ENCODE measurements at regions not wholly inside any gene's neighbourhood (a gene's known extent, or its start where the extent isn't known, plus 50 kb on each side); places are given as distances from the start of the nearest gene placed in this dataset.
"Not testable (repeated sequence)": the region's sequence is repeated elsewhere in the genome, so short reads cannot be mapped to it uniquely, and the experiment has no call there.

GRCh38 chr20:57812632-57813031, 102.8 kb upstream of the PMEPA1 start:
- not testable (repeated sequence) for TF ChIP-seq CTCF (IDR thresholded peaks at IDR 0.05; ENCODE audit: control extremely low read depth in 1 of 3, insufficient read depth in 1 of 3, low read depth in 1 of 3, low read length in 3 of 3); RAD21 (IDR thresholded peaks at IDR 0.05 in 1 of 2, conservative IDR thresholded peaks at IDR 0.05 in 1 of 2; ENCODE audit: low read depth in 2 of 2, low read length in 2 of 2); RNF2 (IDR thresholded peaks at IDR 0.05; ENCODE audit: borderline replicate concordance, low read depth, low read length, missing control alignments, poor library complexity, severe bottlenecking); EZH2 (IDR thresholded peaks at IDR 0.05; ENCODE audit: low read depth, low read length, severe bottlenecking); E2F6 (IDR thresholded peaks at IDR 0.05); EP300 (IDR thresholded peaks at IDR 0.05; ENCODE audit: borderline replicate concordance in 1 of 2, low read depth in 2 of 2, low read length in 2 of 2); POLR2A (IDR thresholded peaks at IDR 0.05; ENCODE audit: control extremely low read depth in 1 of 2, low read depth in 2 of 2, low read length in 2 of 2); HDAC6 (IDR thresholded peaks at IDR 0.05; ENCODE audit: low read depth, low read length); ATF3 (IDR thresholded peaks at IDR 0.05; ENCODE audit: insufficient read depth, low read depth, low read length)

Data from H1 (cell line).